Erythroblast (primary cell): ENCODE measurements at regions not wholly inside any gene's neighbourhood (a gene's known extent, or its start where the extent isn't known, plus 50 kb on each side); places are given as distances from the start of the nearest gene placed in this dataset.

Experiments used
- GATA1 ChIP-seq: IDR thresholded peaks from 2 replicates; pipeline ENCODE4 v1.6.1; 2011; ENCODE audit warnings: low read depth, mild to moderate bottlenecking, control low read depth, low read length, moderate library complexity
- POLR2A ChIP-seq: IDR thresholded peaks from 2 replicates; pipeline ENCODE4 v1.6.1; 2011; ENCODE audit warnings: mild to moderate bottlenecking, low read length

DNA sequence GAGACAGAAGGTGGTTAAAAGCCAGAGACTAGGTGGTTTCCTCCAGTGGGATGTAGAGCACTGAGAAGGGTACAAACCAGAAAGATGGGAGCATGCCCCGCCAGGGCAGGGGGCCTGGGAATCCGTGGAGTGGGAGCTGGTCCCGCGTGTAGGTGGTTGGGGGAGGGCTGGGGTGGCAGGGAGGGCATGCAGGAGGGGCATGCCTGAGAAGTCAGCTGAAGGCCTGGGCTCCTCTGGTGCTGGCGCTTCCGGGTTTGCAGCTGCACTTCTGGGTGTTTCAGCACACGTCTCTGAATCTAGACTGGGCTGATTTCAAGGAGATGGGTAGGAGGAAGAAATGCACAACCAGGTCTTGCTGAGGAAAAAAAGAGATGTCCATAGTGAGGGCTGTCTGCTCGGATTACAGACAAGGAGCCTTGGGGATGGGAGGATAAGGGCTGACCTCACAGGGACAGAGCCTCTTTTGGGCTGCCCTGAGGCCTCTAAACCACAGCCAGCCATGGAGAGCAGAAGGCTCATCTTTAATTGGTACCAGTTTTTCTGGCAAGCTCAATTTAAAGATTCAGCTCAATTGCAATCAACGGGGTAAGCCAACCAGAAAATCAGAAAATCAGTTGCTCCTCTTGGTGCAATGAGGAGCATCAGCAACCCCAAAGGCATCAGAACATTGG lies 151.9 kb downstream of the FAM43A start:
- no peak for TF ChIP-seq POLR2A
- no peak for TF ChIP-seq GATA1
